NCI-H187 (cell line): ENCODE measurements at regions not wholly inside any gene's neighbourhood (a gene's known extent, or its start where the extent isn't known, plus 50 kb on each side); places are given as distances from the start of the nearest gene placed in this dataset.
"Not testable (repeated sequence)": the region's sequence is repeated elsewhere in the genome, so short reads cannot be mapped to it uniquely, and the experiment has no call there.

Experiments used
- DNase-seq, 2 experiments: peaks; one replicate each; lab custom pipeline; 2025; lab: John Stamatoyannopoulos, UW

GRCh38 chr4:72875545-72875944, 194.0 kb downstream of the COX18 start:
- no peak for DNase-seq

- no peak for DNase-seq
These were observed 194.4 kb downstream of the COX18 start for GRCh38 chr4:72875138-72875537.

GRCh38 chr4:72864898-72865297, 204.6 kb downstream of the COX18 start:
- no peak for DNase-seq

- not testable (repeated sequence) for DNase-seq
These were observed 205.2 kb downstream of the COX18 start for GRCh38 chr4:72864277-72864676.

- no peak for DNase-seq
These were observed 208.8 kb downstream of the COX18 start for GRCh38 chr4:72860766-72861165.

- DNase-seq, result no peak
These were observed 211.2 kb downstream of the COX18 start for GRCh38 chr4:72858328-72858727.

GRCh38 chr4:72857787-72858186, 211.7 kb downstream of the COX18 start:
- no peak for DNase-seq

- no peak for DNase-seq
These were observed 212.3 kb downstream of the COX18 start for GRCh38 chr4:72857216-72857615.

- DNase-seq, result no peak
These were observed 223.0 kb downstream of the COX18 start for GRCh38 chr4:72846280-72847111.

GRCh38 chr4:72843466-72843865, 226.1 kb downstream of the COX18 start:
- DNase-seq, result no peak

GRCh38 chr4:72842323-72842722, 227.2 kb downstream of the COX18 start:
- DNase-seq, result no peak

- not testable (repeated sequence) for DNase-seq
These were observed 229.3 kb downstream of the COX18 start for GRCh38 chr4:72840166-72840565.

GRCh38 chr4:72828864-72829263, 240.7 kb downstream of the COX18 start:
- DNase-seq, result no peak

- DNase-seq, result no peak
These were observed 241.5 kb downstream of the COX18 start for GRCh38 chr4:72827968-72828367.

- DNase-seq, result no peak
These were observed 249.4 kb downstream of the COX18 start for GRCh38 chr4:72820107-72820506.

- DNase-seq, result no peak
These were observed 248.0 kb upstream of the ADAMTS3 start for GRCh38 chr4:72817012-72817411.

- DNase-seq, result no peak
These were observed 245.2 kb upstream of the ADAMTS3 start for GRCh38 chr4:72814241-72814640.

GRCh38 chr4:72809208-72809607, 240.2 kb upstream of the ADAMTS3 start:
- DNase-seq, result no peak

- no peak for DNase-seq
These were observed 236.3 kb upstream of the ADAMTS3 start for GRCh38 chr4:72805284-72805683.

- DNase-seq, result no peak
These were observed 228.5 kb upstream of the ADAMTS3 start for GRCh38 chr4:72797486-72797885.

GRCh38 chr4:72791054-72791453, 222.0 kb upstream of the ADAMTS3 start:
- DNase-seq, result no peak

GRCh38 chr4:72786401-72786990, 217.5 kb upstream of the ADAMTS3 start:
- no peak for DNase-seq

GRCh38 chr4:72779241-72779640, 210.2 kb upstream of the ADAMTS3 start:
- no peak for DNase-seq

GRCh38 chr4:72777436-72777835, 208.4 kb upstream of the ADAMTS3 start:
- no peak for DNase-seq
